Adrenal gland (tissue), 9 donors: ENCODE measurements at regions not wholly inside any gene's neighbourhood (a gene's known extent, or its start where the extent isn't known, plus 50 kb on each side); places are given as distances from the start of the nearest gene placed in this dataset.

Experiments
- DNase-seq, 7 donors: peaks; one replicate each; pipeline ENCODE4 v3.0.0-alpha.2; 2019 to 2020
- H3K27ac ChIP-seq, 5 donors: fragments of 200-600 bp; sonication (generic) in 4 of 5; 1 replicate in 3 of 5; 2 replicates in 2 of 5; pipeline versions ENCODE4 v1.5.1 to v1.8.0; 2016 to 2020; ENCODE audit warnings: mild to moderate bottlenecking in 1 of 5
- H3K27me3 ChIP-seq: fragments of 200-600 bp; 2 replicates; pipeline ENCODE4 v1.8.0; 2021
- H3K36me3 ChIP-seq, 2 donors: fragments of 200-600 bp; replicated peaks in 1 of 2; 1 replicate in 1 of 2; 2 replicates in 1 of 2; pipeline versions ENCODE4 v1.5.1 to v1.8.0; 2018 to 2022
- H3K4me1 ChIP-seq, 2 donors: fragments of 200-600 bp; replicated peaks in 1 of 2; 1 replicate in 1 of 2; 2 replicates in 1 of 2; pipeline versions ENCODE4 v1.5.1 to v1.8.0; 2018 to 2021
- H3K4me3 ChIP-seq, 4 donors: fragments of 200-600 bp; sonication (generic) in 3 of 4; one replicate each; pipeline ENCODE4 v1.5.1; 2016 to 2018
- H3K9me3 ChIP-seq, 3 donors: fragments of 200-600 bp; sonication (generic) in 1 of 3; replicated peaks in 1 of 3; 1 replicate in 2 of 3; 2 replicates in 1 of 3; pipeline versions ENCODE4 v1.5.1 to v1.8.0; 2016 to 2021
- CTCF ChIP-seq, 6 experiments: fragments of 450-650 bp in 4 of 6; fragments of 200-600 bp in 2 of 6; sonication (generic) in 1 of 6; IDR thresholded peaks; 1 replicate in 5 of 6; 2 replicates in 1 of 6; pipeline versions ENCODE4 v1.5.1 to v1.8.0; 2016 to 2021; ENCODE audit warnings: antibody characterized with exemption in 6 of 6, mild to moderate bottlenecking in 2 of 6, moderate library complexity in 1 of 6
- POLR2A ChIP-seq, 2 donors: fragments of 450-650 bp; IDR thresholded peaks; one replicate each; pipeline ENCODE4 v1.6.1; 2017; ENCODE audit warnings: antibody characterized with exemption in 2 of 2, mild to moderate bottlenecking in 2 of 2, moderate library complexity in 1 of 2
- WGBS, 4 donors: extraction: QIAGEN DNeasy Blood & Tissue Kit in 2 of 4; methylation state at CpG; one replicate each; pipeline versions ENCODE4 v1.1.5 to v1.1.7; 2013 to 2017; 5-methylcytosine and 5-hydroxymethylcytosine counted together
- intact Hi-C, 2 donors: fragments of 100-400 bp; cut with DNase I; formaldehyde crosslinking; loops; one replicate each; pipeline versions ENCODE4 v1.14.1 to v1.15.0; 2022 to 2023
- donor health status: healthy with polysubstance abuse.
- donor health status: Bipolar disorder and iron deficiency.
- donor health status: DM: yes; HTN: yes; CAD: no.
- donor health status: DM: no; HTN: no; CAD: no.
- donor health status: DM: no; HTN: no; CAD: no.

- no peaks in the 10 kb centered on the region for H3K9me3 ChIP-seq
- no peaks in the 10 kb centered on the region for H3K36me3 ChIP-seq
- H3K27me3 ChIP-seq, result no peaks in the 10 kb centered on the region
- intact Hi-C loops, result no loop called here
- H3K27ac ChIP-seq, result no peak overlapping the region
- WGBS, 4 donors, result 64 to 86% (median 73%) methylated on average over 1 of the region's 1 CpG
- TF ChIP-seq CTCF (IDR thresholded peaks at IDR 0.05), result no peak
- H3K4me1 ChIP-seq, result no peaks in the 10 kb centered on the region
- H3K4me3 ChIP-seq, result no peak overlapping the region
- DNase-seq, result no peak
Measured at GRCh38 chr3:171933441-171933840, 90.3 kb downstream of the TMEM212 start.

DNA sequence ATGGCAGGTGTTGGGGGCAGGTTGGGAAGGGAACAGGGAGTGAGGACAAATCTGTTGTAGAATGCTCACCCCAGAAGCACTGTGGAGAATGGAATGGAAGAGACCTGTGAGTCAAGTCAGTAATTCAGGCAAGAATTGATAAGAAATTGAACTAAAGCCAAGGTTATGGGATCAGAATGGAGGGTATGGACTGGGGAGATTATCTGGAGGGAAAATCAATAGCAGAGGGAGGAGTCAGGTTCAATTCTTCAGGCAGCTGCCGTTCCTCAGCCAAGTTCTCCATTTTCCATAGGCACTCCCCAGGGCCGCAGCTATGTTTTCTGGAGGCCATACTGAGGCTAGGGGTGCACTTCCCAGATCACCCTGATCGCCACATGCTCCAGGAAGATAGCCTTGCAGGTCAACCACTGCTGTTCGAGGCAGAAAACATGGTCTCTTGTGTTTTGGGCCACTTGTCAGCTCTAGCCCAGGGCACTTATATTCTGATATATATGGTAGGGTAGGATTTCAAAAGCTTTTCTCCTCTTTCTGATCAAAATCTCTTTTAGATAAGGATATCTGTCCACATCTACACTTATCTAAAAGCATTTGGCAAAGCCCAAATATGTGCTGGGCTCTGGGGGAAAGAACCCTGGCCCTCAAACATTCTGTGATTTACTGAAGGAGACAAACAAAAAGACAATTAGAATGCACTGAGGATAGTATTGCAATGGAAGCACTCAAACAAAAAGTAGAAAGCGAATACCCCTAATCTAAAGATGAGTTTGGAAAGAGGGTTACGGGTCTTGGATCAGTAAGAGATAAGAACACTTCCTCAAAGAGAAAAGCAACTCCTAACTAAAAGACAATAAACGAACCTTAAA is 92.3 kb downstream of the TMEM212 start:
- DNase-seq, result peak in 2 of 7 donors; percentile 13 to 26
- no peaks in the 10 kb centered on the region for H3K4me1 ChIP-seq
- WGBS, 4 donors, result 59 to 70% (median 62%) methylated on average over 5 to 7 of the region's 7 CpGs
- no peaks in the 10 kb centered on the region for H3K9me3 ChIP-seq
- TF ChIP-seq CTCF (IDR thresholded peaks at IDR 0.05) (no peak), POLR2A (IDR thresholded peaks at IDR 0.05) (no peak)
- intact Hi-C loops, result no loop called here
- H3K27me3 ChIP-seq, result no peaks in the 10 kb centered on the region
- no peak overlapping the region for H3K27ac ChIP-seq
- H3K4me3 ChIP-seq, result no peak overlapping the region
- H3K36me3 ChIP-seq, result no peaks in the 10 kb centered on the region

- peak in 3 of 7 donors; percentile 20 to 37 (median 23) for DNase-seq
- Histone ChIP-seq H3K9me3 (no peaks in the 10 kb centered on the region), H3K27me3 (no peaks in the 10 kb centered on the region), H3K4me1 (no peaks in the 10 kb centered on the region), H3K36me3 (no peaks in the 10 kb centered on the region), H3K4me3 (no peak overlapping the region), H3K27ac (peak overlapping the region in 1 of 5 donors; percentile 2)
- TF ChIP-seq POLR2A (IDR thresholded peaks at IDR 0.05), result no peak
- TF ChIP-seq CTCF (IDR thresholded peaks at IDR 0.05), result no peak
- WGBS, 4 donors, result 82 to 95% (median 90%) methylated on average over 6 of the region's 6 CpGs
- intact Hi-C loops, result no loop called here
Measured at GRCh38 chr3:171936191-171936841, 93.2 kb downstream of the TMEM212 start.

DNA sequence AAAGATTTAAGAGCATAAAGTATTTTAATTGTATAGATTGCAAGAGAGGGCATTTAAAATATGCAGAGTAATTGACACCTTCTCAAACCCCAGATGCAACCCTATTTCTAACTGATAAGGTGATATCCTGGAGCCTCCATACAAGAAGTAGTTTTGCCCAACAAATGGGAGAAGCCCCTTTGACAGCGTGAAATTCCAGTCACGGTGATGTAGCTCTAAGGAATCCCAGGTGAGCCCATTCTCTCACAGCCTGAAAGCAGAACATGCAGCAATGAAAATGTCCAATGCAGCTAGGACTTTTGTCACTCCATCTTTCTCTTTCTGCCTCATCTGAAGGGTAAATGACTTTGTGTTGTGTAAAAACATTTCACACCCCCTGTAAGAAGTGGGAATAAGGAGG is 96.4 kb downstream of the TMEM212 start:
- H3K4me3 ChIP-seq, result no peak overlapping the region
- H3K27ac ChIP-seq, result no peak overlapping the region
- no peaks in the 10 kb centered on the region for H3K4me1 ChIP-seq
- H3K36me3 ChIP-seq, result no peaks in the 10 kb centered on the region
- no peak for TF ChIP-seq POLR2A (IDR thresholded peaks at IDR 0.05)
- TF ChIP-seq CTCF (IDR thresholded peaks at IDR 0.05), result no peak
- no peaks in the 10 kb centered on the region for H3K9me3 ChIP-seq
- H3K27me3 ChIP-seq, result no peaks in the 10 kb centered on the region
- WGBS, 4 donors, result 86 to 100% (median 97%) methylated on average over 2 of the region's 2 CpGs
- no peak for DNase-seq
- intact Hi-C loops, result no loop called here
